H1 (cell line): ENCODE measurements at regions not wholly inside any gene's neighbourhood (a gene's known extent, or its start where the extent isn't known, plus 50 kb on each side); places are given as distances from the start of the nearest gene placed in this dataset.
A peak's percentile ranks its signal among the peaks of the same experiment; 100 is the strongest.

Experiments
- CTCF ChIA-PET: fragments of 300-600 bp; sonication (Branson Sonifier 250); formaldehyde crosslinking; loops from one replicate; lab custom pipeline; 2021; ENCODE audit not compliant: partially characterized antibody; lab: Charles Lee
- POLR2A ChIA-PET: fragments of 300-600 bp; sonication (Branson Sonifier 250); formaldehyde crosslinking; loops from one replicate; lab custom pipeline; 2021; ENCODE audit warnings: inconsistent platforms; ENCODE audit not compliant: partially characterized antibody; lab: Charles Lee
- DNase-seq, 2 experiments: peaks; one replicate each; pipeline versions ENCODE4 v3.0.0 to v3.0.0-alpha.2; 2010 to 2022; ENCODE audit warnings: low spot score in 2 of 2, low read depth in 1 of 2, mixed read lengths in 1 of 2
- FAIRE-seq: peaks from 2 replicates; lab custom pipeline; 2011; peaks lifted over from hg19 to GRCh38; lab: Jason Lieb, UNC
- H2AFZ ChIP-seq: 2 replicates; pipeline ENCODE4 v1.8.1; 2012; ENCODE audit warnings: low read length, inconsistent platforms
- H2AK5ac ChIP-seq: 2 replicates; pipeline ENCODE4 v1.6.1; 2013; ENCODE audit warnings: low read depth, low read length
- H2BK120ac ChIP-seq: replicated peaks from 2 replicates; pipeline ENCODE3; 2013; ENCODE audit warnings: low read depth, low read length, inconsistent platforms
- H2BK12ac ChIP-seq: 2 replicates; pipeline ENCODE4 v1.6.1; 2013; ENCODE audit warnings: low read depth, low read length
- H2BK15ac ChIP-seq: 2 replicates; pipeline ENCODE4 v1.6.1; 2013; ENCODE audit warnings: low read length
- H2BK20ac ChIP-seq: 2 replicates; pipeline ENCODE4 v1.6.1; 2013; ENCODE audit warnings: low read length
- H2BK5ac ChIP-seq: 2 replicates; pipeline ENCODE4 v1.6.1; 2013; ENCODE audit warnings: low read depth, low read length
- H3K14ac ChIP-seq: 2 replicates; pipeline ENCODE4 v1.6.1; 2013; ENCODE audit warnings: inconsistent platforms; ENCODE audit not compliant: insufficient read length
- H3K18ac ChIP-seq: 2 replicates; pipeline ENCODE4 v1.6.1; 2013; ENCODE audit warnings: low read length; ENCODE audit errors: extremely low read depth
- H3K23ac ChIP-seq: 2 replicates; pipeline ENCODE4 v1.6.1; 2013; ENCODE audit warnings: inconsistent platforms; ENCODE audit not compliant: insufficient read length
- H3K23me2 ChIP-seq: 2 replicates; pipeline ENCODE4 v1.6.1; 2013; ENCODE audit warnings: low read depth, low read length
- H3K27ac ChIP-seq: 2 replicates; pipeline ENCODE4 v1.6.1; 2011; ENCODE audit warnings: low read depth, low read length, inconsistent platforms
- H3K27me3 ChIP-seq, 4 experiments: replicated peaks in 1 of 4; 1 replicate in 1 of 4; 2 replicates in 3 of 4; pipeline versions ENCODE4 v1.6.1 to v1.8.1; 2011 to 2013; ENCODE audit warnings: low read length in 3 of 4, mild to moderate bottlenecking in 3 of 4, inconsistent platforms in 2 of 4, mixed read lengths in 2 of 4, moderate library complexity in 1 of 4; ENCODE audit not compliant: control insufficient read depth in 3 of 4, insufficient read depth in 3 of 4; ENCODE audit errors: extremely low read depth in 1 of 4
- H3K36me3 ChIP-seq, 4 experiments: 2 replicates each; pipeline versions ENCODE4 v1.6.1 to v1.8.1; 2011 to 2013; ENCODE audit warnings: mild to moderate bottlenecking in 4 of 4, low read length in 3 of 4, moderate library complexity in 2 of 4, control low read depth in 1 of 4, inconsistent platforms in 1 of 4; ENCODE audit not compliant: insufficient read depth in 4 of 4, control insufficient read depth in 2 of 4
- H3K4ac ChIP-seq: replicated peaks from 2 replicates; pipeline ENCODE3; 2013; ENCODE audit warnings: low read length, low read depth, mixed read lengths, inconsistent platforms; ENCODE audit not compliant: insufficient read length
- H3K4me1 ChIP-seq, 4 experiments: replicated peaks in 1 of 4; 1 replicate in 1 of 4; 2 replicates in 3 of 4; pipeline versions ENCODE4 v1.6.1 to v1.8.1; 2011 to 2013; ENCODE audit warnings: low read length in 3 of 4, inconsistent platforms in 2 of 4, mixed read lengths in 1 of 4; ENCODE audit not compliant: insufficient read depth in 4 of 4, control insufficient read depth in 3 of 4
- H3K4me2 ChIP-seq, 2 experiments: 2 replicates each; pipeline versions ENCODE4 v1.6.1 to v1.8.1; 2011 to 2013; ENCODE audit warnings: low read depth in 2 of 2, low read length in 2 of 2, control low read depth in 1 of 2, inconsistent platforms in 1 of 2, mild to moderate bottlenecking in 1 of 2; ENCODE audit not compliant: insufficient read depth in 1 of 2
- H3K4me3 ChIP-seq, 4 experiments: fragments of 200-600, 300-600 bp in 1 of 4; sonication (generic), shearing (Covaris generic), sonication (Bioruptor Twin) in 1 of 4; 2 replicates each; pipeline versions ENCODE4 v1.5.1 to v1.8.1; 2011 to 2016; ENCODE audit warnings: low read length in 4 of 4, low read depth in 3 of 4, control low read depth in 2 of 4, inconsistent platforms in 2 of 4, mild to moderate bottlenecking in 2 of 4, mixed read lengths in 1 of 4, moderate library complexity in 1 of 4; ENCODE audit not compliant: insufficient read depth in 2 of 4; ENCODE audit errors: extremely low read depth in 1 of 4
- H3K56ac ChIP-seq: replicated peaks from 2 replicates; pipeline ENCODE3; 2013; ENCODE audit warnings: low read depth, mild to moderate bottlenecking, mixed read lengths, low read length, inconsistent platforms; ENCODE audit not compliant: insufficient read length
- H3K79me1 ChIP-seq: 2 replicates; pipeline ENCODE4 v1.6.1; 2013; ENCODE audit warnings: low read depth, low read length, control low read depth
- H3K79me2 ChIP-seq, 2 experiments: 2 replicates each; pipeline versions ENCODE4 v1.6.1 to v1.8.1; 2012 to 2013; ENCODE audit warnings: low read length in 2 of 2, mild to moderate bottlenecking in 2 of 2, inconsistent platforms in 1 of 2; ENCODE audit not compliant: insufficient read depth in 2 of 2, control insufficient read depth in 1 of 2
- H3K9ac ChIP-seq, 4 experiments: replicated peaks in 1 of 4; 1 replicate in 1 of 4; 2 replicates in 3 of 4; pipeline versions ENCODE4 v1.6.1 to v1.8.1; 2011 to 2013; ENCODE audit warnings: low read depth in 3 of 4, low read length in 3 of 4, control low read depth in 2 of 4, mild to moderate bottlenecking in 2 of 4, moderate library complexity in 2 of 4, inconsistent platforms in 1 of 4; ENCODE audit errors: extremely low read depth in 1 of 4
- H3K9me3 ChIP-seq, 2 experiments: 2 replicates each; pipeline versions ENCODE4 v1.6.1 to v1.8.1; 2012 to 2013; ENCODE audit warnings: mild to moderate bottlenecking in 2 of 2, moderate library complexity in 2 of 2, control low read depth in 1 of 2, inconsistent platforms in 1 of 2, low read depth in 1 of 2, low read length in 1 of 2, mixed read lengths in 1 of 2; ENCODE audit not compliant: insufficient read depth in 2 of 2
- H4K20me1 ChIP-seq, 2 experiments: replicated peaks in 1 of 2; 2 replicates each; pipeline versions ENCODE3 to v1.8.1; 2011 to 2013; ENCODE audit warnings: inconsistent platforms in 2 of 2, low read length in 2 of 2, mild to moderate bottlenecking in 1 of 2; ENCODE audit not compliant: insufficient read depth in 2 of 2, control insufficient read depth in 1 of 2
- H4K5ac ChIP-seq: 2 replicates; pipeline ENCODE4 v1.6.1; 2013; ENCODE audit warnings: low read length, low read depth, mixed read lengths, inconsistent platforms; ENCODE audit not compliant: insufficient read length
- H4K8ac ChIP-seq: 2 replicates; pipeline ENCODE4 v1.8.0; 2013; ENCODE audit warnings: mild to moderate bottlenecking, moderate library complexity, low read length, inconsistent platforms; ENCODE audit not compliant: insufficient read depth; ENCODE audit errors: extremely low read depth
- H4K91ac ChIP-seq: replicated peaks from 2 replicates; pipeline ENCODE3; 2013; ENCODE audit warnings: low read length, mixed read lengths, inconsistent platforms; ENCODE audit not compliant: insufficient read length
- ASH2L ChIP-seq: fragments of 200-600, 300-600 bp; sonication (generic); IDR thresholded peaks from one replicate; pipeline ENCODE4 v1.7.1; 2017; ENCODE audit warnings: low read length
- CHD2 ChIP-seq: IDR thresholded peaks from 2 replicates; pipeline ENCODE4 v1.6.1; 2012; ENCODE audit warnings: low read length, improper control_type of control experiment
- CREB1 ChIP-seq: IDR thresholded peaks from 2 replicates; pipeline ENCODE4 v1.6.1; 2012; ENCODE audit warnings: inconsistent platforms
- JUN ChIP-seq: IDR thresholded peaks from 2 replicates; pipeline ENCODE4 v1.6.1; 2011; ENCODE audit warnings: low read depth, mild to moderate bottlenecking, improper control_type of control experiment, low read length
- KDM4A ChIP-seq: IDR thresholded peaks from one replicate; pipeline ENCODE4 v1.7.1; 2012; ENCODE audit warnings: low read depth, mild to moderate bottlenecking, moderate library complexity, low read length, inconsistent platforms; ENCODE audit not compliant: severe bottlenecking
- POLR2AphosphoS5 ChIP-seq: IDR thresholded peaks from 2 replicates; pipeline ENCODE4 v1.6.1; 2011; ENCODE audit warnings: low read depth, low read length
- RFX5 ChIP-seq: IDR thresholded peaks from 2 replicates; pipeline ENCODE4 v1.6.1; 2011; ENCODE audit warnings: low read depth, low read length, improper control_type of control experiment, borderline replicate concordance
- RXRA ChIP-seq: IDR thresholded peaks from 2 replicates; pipeline ENCODE4 v1.6.1; 2011; ENCODE audit warnings: low read depth, mild to moderate bottlenecking, low read length, moderate library complexity; ENCODE audit not compliant: insufficient read depth
- SIRT6 ChIP-seq: IDR thresholded peaks from one replicate; pipeline ENCODE4 v1.7.1; 2012; ENCODE audit warnings: low read length, inconsistent platforms
- SP1 ChIP-seq: IDR thresholded peaks from 2 replicates; pipeline ENCODE4 v1.6.1; 2011; ENCODE audit warnings: low read depth, low read length
- SP2 ChIP-seq: IDR thresholded peaks from 2 replicates; pipeline ENCODE4 v1.6.1; 2012; ENCODE audit warnings: mild to moderate bottlenecking, low read length, inconsistent platforms
- WGBS, 2 experiments: shearing (Covaris generic) in 1 of 2; methylation state at CpG; one replicate each; pipeline versions ENCODE4 v1.1.6 to v1.1.7; 2013 to 2015; ENCODE audit warnings: low lambda C conversion rate in 2 of 2, mixed read lengths in 2 of 2, inconsistent platforms in 1 of 2, low coverage in 1 of 2, missing lambda C conversion rate in 1 of 2; ENCODE audit not compliant: insufficient replicate concordance in 2 of 2, insufficient coverage in 1 of 2, insufficient read length in 1 of 2; ENCODE audit errors: extremely low coverage in 1 of 2, missing lambda C conversion rate in 1 of 2; 5-methylcytosine and 5-hydroxymethylcytosine counted together

DNA sequence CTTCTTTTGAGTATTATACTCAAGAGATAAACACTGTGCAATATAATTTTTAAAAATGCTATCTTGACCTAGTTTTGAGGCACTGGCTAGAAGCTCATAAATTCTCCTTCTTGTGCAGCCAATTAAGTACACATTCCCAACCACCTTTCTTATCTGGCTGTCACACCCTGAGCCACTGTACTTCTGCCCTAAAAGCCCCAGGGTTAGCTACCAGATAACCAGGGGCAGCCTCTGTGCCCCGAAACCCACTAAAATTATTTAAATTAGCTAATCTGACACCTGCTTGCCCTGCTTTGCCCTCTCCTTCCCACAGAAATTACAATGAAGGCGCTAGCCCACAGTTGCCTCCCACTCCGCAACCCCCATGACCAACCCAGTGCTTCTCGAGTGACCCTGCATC is 597.3 kb upstream of the TYRP1 start:
- Histone ChIP-seq H4K8ac (peak overlapping the region; percentile 5; the same call in 1 of the 2 replicates), H3K79me2 (no peaks in the 10 kb centered on the region), H3K9me3 (no peaks in the 10 kb centered on the region), H2BK15ac (no peak overlapping the region), H2BK120ac (no peak overlapping the region), H3K23me2 (no peaks in the 10 kb centered on the region), H3K4ac (no peak overlapping the region), H3K23ac (no peak overlapping the region), H3K18ac (no peak overlapping the region), H2AFZ (no peak overlapping the region), H2BK12ac (no peak overlapping the region), H3K4me1 (no peaks in the 10 kb centered on the region), H2AK5ac (no peak overlapping the region), H3K27ac (no peak overlapping the region), H3K27me3 (no peaks in the 10 kb centered on the region), H3K56ac (no peak overlapping the region), H2BK20ac (no peak overlapping the region), H4K20me1 (no peaks in the 10 kb centered on the region), H3K14ac (no peak overlapping the region), H3K79me1 (no peaks in the 10 kb centered on the region), H3K4me3 (no peak overlapping the region), H4K91ac (no peak overlapping the region), H3K9ac (no peak overlapping the region), H3K4me2 (no peak overlapping the region), H3K36me3 (no peaks in the 10 kb centered on the region), H2BK5ac (no peak overlapping the region), H4K5ac (no peak overlapping the region)
- WGBS, 2 experiments = 92% methylated on average over 4 of the region's 4 CpGs; no CpG with 5 or more reads in 1 of the 2 experiments
- DNase-seq = no peak
- no peak for FAIRE-seq
- TF ChIP-seq KDM4A (no peak), RFX5 (no peak), CREB1 (no peak), SIRT6 (no peak), SP1 (no peak), SP2 (no peak), POLR2AphosphoS5 (no peak), ASH2L (no peak), JUN (no peak), RXRA (no peak), CHD2 (no peak)
- ChIA-PET CTCF (interaction anchor here (1.4 kb wide), 1 partner anchor 20 kb away, joined by 3 read pairs; no protein-coding TSS in a partner anchor), POLR2A (no interaction called here)
